ENCODE measurements at regions not wholly inside any gene's neighbourhood (a gene's known extent, or its start where the extent isn't known, plus 50 kb on each side); places are given as distances from the start of the nearest gene placed in this dataset.

DNA sequence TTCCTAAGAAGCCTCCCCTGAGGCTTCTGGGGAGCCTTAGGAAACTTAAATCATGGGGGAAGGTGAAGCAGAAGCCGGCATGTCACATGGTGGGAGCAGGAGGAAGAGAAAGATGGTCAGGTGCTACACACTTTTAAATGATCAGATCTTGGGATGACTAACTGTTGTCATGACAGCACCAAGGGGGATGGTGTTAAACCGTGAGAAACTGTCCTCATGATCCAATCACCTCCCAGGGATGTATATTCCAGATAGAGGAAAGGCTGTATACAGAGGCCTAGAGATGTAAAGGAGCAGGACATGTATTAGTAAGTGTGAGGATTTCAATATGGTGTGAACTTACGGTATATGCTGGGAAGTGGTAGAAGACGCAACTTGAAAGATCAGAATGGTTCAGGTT lies 121.1 kb downstream of the CAND1 start:
- no peak overlapping the region for H3K4me3 ChIP-seq (ENCODE audit: low read depth, low read length)
- TF ChIP-seq, protein P1, sequence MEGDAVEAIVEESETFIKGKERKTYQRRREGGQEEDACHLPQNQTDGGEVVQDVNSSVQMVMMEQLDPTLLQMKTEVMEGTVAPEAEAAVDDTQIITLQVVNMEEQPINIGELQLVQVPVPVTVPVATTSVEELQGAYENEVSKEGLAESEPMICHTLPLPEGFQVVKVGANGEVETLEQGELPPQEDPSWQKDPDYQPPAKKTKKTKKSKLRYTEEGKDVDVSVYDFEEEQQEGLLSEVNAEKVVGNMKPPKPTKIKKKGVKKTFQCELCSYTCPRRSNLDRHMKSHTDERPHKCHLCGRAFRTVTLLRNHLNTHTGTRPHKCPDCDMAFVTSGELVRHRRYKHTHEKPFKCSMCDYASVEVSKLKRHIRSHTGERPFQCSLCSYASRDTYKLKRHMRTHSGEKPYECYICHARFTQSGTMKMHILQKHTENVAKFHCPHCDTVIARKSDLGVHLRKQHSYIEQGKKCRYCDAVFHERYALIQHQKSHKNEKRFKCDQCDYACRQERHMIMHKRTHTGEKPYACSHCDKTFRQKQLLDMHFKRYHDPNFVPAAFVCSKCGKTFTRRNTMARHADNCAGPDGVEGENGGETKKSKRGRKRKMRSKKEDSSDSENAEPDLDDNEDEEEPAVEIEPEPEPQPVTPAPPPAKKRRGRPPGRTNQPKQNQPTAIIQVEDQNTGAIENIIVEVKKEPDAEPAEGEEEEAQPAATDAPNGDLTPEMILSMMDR (conservative IDR thresholded peaks at IDR 0.05; ENCODE audit: low read depth, low read length) = no peak
- no peak for DNase-seq (ENCODE audit: low read depth)

DNA sequence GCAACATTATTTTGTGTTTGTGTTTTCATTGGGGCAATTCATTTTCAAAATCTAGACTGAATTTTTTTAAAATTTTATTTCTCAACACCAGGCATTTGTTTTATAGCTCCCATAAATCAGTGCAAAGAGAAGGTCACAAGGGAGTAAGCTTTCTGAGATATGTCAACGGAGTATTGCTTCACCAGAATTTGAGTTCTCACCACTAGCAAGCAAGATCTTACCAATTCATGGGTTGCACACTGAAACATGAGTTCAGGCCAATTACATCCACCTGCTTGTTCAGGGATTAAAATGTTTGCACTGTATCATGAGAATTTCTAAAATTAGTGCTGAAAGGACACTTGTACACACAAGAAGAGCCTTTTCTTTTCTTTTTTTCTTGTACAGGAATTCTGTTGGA lies 121.9 kb downstream of the CAND1 start:
- DNase-seq (ENCODE audit: low read depth) = no peak
- H3K4me3 ChIP-seq (ENCODE audit: low read depth, low read length) = no peak overlapping the region
- TF ChIP-seq, protein P1 (conservative IDR thresholded peaks at IDR 0.05; ENCODE audit: low read depth, low read length) = no peak

DNA sequence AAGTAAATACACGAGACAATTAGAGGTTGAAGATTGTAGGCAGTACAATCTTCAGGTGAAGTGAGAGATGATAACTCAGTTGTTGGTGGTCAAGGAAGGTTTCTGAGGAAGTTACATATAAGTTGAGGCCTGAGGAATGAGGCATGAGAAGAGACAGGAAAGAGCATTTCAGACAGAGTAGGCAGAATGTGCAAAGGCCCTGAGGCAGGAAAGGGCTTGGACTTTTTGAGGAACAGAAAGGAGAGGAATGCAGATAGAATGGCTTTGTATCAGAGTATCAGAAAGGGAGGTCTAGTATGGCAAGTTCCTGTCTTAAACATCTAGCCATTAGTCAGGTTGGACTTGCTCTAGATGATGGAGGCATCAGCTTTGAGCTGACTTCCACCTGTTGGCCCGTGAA lies 122.5 kb downstream of the CAND1 start:
- no peak overlapping the region for H3K4me3 ChIP-seq (ENCODE audit: low read depth, low read length)
- TF ChIP-seq, protein P1 (conservative IDR thresholded peaks at IDR 0.05; ENCODE audit: low read depth, low read length) = no peak
- no peak for DNase-seq (ENCODE audit: low read depth)

DNA sequence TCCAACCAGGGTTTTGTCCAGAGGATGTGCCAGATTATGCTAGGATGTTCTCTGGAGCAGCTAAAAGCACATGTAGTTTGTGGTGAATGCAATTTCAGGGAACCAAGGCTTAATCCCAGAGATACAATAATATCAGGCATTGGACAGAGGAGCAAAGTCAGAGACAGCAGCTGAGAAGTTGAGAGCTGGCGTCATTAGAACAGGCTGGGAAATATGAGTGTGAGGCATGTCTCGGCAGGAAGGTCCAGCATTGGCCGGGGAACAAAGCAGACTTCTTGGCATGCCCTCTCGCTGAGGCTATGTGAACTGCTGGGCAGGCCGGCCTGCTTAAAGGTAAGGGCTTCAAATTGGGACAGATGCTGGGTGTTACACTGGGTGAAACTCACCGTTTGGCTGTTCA lies 125.4 kb downstream of the CAND1 start:
- TF ChIP-seq, protein P1 (conservative IDR thresholded peaks at IDR 0.05; ENCODE audit: low read depth, low read length) = peak; percentile 61
- DNase-seq (ENCODE audit: low read depth) = peak; percentile 79
- no peak overlapping the region for H3K4me3 ChIP-seq (ENCODE audit: low read depth, low read length)

DNA sequence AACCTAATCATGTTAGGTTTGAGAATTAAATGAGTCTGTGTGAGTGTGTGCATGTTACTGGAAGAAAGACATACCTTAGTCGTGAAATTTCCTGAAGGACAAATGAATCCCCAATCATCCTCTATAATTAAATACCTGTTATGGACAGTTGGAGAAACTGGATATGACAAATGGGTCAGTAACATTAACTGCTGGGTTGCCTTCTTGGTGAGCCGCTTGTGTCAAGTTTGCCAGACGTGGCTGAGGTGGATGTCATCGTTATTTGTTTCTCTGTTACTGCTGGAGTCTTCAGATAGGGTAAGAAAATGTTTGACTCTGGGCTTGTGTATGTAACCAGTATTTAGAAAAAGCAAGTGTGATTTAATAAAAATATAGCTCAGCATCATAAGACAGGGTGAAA lies 131.6 kb downstream of the CAND1 start:
- DNase-seq (ENCODE audit: low read depth) = no peak
- TF ChIP-seq, protein P1 (conservative IDR thresholded peaks at IDR 0.05; ENCODE audit: low read depth, low read length) = no peak
- H3K4me3 ChIP-seq (ENCODE audit: low read depth, low read length) = no peak overlapping the region

DNA sequence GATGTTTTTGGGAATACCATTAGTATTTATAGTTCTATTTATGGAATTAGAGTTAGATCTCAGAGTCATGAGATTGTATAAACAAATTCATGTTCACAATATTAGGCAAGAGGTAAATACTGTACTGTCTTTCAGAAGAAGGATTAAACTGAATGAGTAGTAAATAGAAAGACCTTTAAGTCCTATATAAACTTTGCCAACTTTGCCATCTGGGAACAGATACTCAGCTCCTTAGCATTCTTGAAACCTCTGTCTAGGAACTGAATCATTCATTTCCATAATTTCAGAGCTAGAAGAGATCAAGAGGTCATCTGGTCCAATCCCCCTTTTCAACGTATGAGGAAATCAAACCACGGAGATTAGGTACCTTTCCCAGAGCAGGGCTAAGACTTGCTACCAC lies 141.1 kb downstream of the CAND1 start:
- no peak overlapping the region for H3K4me3 ChIP-seq (ENCODE audit: low read depth, low read length)
- no peak for DNase-seq (ENCODE audit: low read depth)
- TF ChIP-seq, protein P1 (conservative IDR thresholded peaks at IDR 0.05; ENCODE audit: low read depth, low read length) = no peak

DNA sequence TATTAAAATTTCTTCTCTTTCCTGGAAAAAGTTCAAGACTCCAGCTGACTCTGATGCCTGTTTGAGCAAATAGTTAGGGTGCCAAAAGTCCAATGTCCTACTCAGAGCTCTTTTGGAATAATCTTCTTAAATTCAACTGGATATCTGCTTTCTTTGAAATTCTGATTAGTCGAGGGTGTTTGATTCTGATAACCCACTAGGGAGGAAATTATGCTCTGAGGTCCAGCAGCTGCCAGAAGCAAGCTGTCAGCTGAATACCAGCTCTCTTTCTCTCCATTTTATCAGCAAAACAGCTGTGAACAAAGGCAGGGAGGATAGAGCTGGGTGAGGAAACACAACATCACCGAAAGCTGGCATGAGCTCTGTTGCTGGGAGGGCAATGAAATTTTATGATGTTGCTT lies 141.5 kb downstream of the CAND1 start:
- DNase-seq (ENCODE audit: low read depth) = no peak
- TF ChIP-seq, protein P1 (conservative IDR thresholded peaks at IDR 0.05; ENCODE audit: low read depth, low read length) = no peak
- H3K4me3 ChIP-seq (ENCODE audit: low read depth, low read length) = no peak overlapping the region

All from choroid plexus epithelial cell (primary cell).